ENCODE measurements at regions not wholly inside any gene's neighbourhood (a gene's known extent, or its start where the extent isn't known, plus 50 kb on each side); places are given as distances from the start of the nearest gene placed in this dataset.

DNA sequence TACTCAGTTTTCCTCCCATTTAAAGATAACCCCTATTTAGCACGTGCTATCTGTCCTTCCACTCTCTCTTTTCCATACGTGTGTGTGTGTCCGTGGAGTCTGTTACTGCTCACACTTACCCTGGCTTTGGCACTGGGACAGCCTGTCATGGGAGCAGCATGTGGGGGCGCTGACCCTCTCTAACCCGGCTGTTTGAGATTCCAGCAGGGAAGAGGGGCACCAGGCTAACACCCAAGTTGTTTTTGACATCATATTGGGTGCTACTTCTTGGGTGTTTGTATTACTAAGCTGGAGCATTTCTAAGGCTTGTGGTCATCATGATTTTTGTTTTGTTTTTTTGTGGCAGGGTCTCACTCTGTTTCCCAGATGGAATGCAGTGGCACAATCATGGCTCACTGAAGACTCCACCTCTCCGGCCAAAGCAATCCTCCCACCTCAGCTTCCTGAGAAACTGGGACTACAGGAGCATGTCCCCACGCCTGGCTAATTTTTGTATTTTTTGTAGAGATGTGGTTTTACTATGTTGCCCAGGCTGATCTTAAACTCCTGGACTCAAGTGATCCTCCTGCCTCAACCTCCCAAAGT, 56.9 kb upstream of the SIMC1 start:
- peak overlapping the region; percentile 39 to 64 (median 57) for H3K27ac ChIP-seq

DNA sequence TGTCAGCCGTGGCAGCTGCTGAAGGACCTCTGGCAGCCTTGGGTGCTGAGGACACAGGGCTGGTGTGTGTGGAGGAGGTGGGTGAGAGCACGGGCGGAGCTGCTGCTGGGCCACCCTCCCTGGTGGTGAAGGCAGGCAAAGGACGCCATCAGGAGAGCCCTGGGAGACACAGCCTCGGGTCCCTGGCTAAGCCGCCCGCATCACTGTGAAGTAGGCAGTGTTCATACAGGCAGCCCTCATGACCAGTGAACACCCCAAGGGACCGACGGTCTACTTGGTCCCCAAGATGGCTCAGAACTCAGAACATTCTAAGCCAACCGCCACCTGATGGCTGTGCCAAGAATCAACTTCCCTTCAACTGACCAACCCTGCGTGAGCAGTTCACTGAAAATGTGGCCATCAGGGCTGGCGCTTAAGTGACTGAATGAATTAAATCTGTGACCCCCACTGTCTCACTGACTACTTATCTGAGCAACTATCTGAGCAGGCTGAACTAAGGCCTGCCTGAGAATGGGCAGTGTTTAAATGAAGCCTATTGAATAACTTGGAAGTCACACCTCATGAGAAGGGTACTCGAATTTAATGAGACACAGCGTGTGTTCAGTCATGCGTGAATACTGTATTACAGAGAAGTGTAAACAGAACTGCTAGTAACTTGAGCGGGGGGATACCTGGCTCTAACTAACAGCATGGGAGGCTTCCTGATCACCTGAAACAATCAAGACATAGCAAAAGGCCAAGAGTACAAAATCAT, 54.7 kb upstream of the SIMC1 start:
- TF ChIP-seq POLR2A (IDR thresholded peaks at IDR 0.05): no peak
- TF ChIP-seq, protein P1, sequence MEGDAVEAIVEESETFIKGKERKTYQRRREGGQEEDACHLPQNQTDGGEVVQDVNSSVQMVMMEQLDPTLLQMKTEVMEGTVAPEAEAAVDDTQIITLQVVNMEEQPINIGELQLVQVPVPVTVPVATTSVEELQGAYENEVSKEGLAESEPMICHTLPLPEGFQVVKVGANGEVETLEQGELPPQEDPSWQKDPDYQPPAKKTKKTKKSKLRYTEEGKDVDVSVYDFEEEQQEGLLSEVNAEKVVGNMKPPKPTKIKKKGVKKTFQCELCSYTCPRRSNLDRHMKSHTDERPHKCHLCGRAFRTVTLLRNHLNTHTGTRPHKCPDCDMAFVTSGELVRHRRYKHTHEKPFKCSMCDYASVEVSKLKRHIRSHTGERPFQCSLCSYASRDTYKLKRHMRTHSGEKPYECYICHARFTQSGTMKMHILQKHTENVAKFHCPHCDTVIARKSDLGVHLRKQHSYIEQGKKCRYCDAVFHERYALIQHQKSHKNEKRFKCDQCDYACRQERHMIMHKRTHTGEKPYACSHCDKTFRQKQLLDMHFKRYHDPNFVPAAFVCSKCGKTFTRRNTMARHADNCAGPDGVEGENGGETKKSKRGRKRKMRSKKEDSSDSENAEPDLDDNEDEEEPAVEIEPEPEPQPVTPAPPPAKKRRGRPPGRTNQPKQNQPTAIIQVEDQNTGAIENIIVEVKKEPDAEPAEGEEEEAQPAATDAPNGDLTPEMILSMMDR (IDR thresholded peaks at IDR 0.05): no peak
- intact Hi-C loops (cut with DNase I): no loop called here
- Histone ChIP-seq H3K9me3 (no peaks in the 10 kb centered on the region), H3K27me3 (no peaks in the 10 kb centered on the region), H3K27ac (no peak overlapping the region), H3K4me1 (peaks cover 33% of the 10 kb centered on the region in 2 donors), H3K4me3 (replicated peaks in 1 of 3) (no peak overlapping the region), H3K36me3 (no peaks in the 10 kb centered on the region)
- DNase-seq: peak; percentile 25 to 34
- 53 to 59% methylated on average over 13 to 15 of the region's 16 CpGs for WGBS, 2 donors

More for the DNA sequence above, 56.9 kb upstream of the SIMC1 start:
- peak; percentile 82 to 84 for DNase-seq
- peaks cover 33% of the 10 kb centered on the region in 2 donors for H3K4me1 ChIP-seq
- H3K36me3 ChIP-seq: no peaks in the 10 kb centered on the region
- TF ChIP-seq, protein P1 (IDR thresholded peaks at IDR 0.05): no peak
- no peak for TF ChIP-seq POLR2A (IDR thresholded peaks at IDR 0.05)
- no peak overlapping the region for H3K4me3 ChIP-seq (replicated peaks in 1 of 3)
- intact Hi-C loops (cut with DNase I): no loop called here
- WGBS, 2 donors: 21 to 44% methylated on average over 7 of the region's 7 CpGs
- H3K9me3 ChIP-seq: no peaks in the 10 kb centered on the region
- H3K27me3 ChIP-seq: no peaks in the 10 kb centered on the region

DNA sequence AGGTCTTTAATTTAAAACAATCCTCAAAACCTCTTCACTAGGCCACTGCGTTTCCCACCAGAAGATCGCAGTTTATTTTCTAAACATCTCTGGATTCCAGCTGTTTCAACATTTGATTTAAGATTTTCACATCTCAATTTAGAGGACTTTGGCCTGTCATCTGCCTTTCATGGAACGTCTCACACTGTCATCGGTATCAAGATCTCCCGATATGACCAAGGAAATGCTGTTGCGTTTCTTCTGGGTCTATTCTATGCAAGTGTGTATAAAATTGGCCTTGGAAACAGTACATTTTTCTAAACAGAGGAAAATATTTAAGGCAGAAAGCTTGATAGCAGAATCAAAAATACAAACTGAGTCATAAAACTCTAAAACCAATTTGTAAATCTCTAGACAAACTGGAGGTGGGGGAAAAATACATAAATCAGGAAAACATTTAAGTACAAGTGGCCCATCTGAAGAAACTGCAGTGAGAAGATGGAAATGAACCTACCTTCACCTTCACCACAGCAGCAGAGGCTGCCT, 53.6 kb upstream of the SIMC1 start:
- TF ChIP-seq, protein P1 (IDR thresholded peaks at IDR 0.05): no peak
- TF ChIP-seq POLR2A (IDR thresholded peaks at IDR 0.05): no peak
- H3K4me1 ChIP-seq: peaks cover 33% of the 10 kb centered on the region in 2 donors
- intact Hi-C loops (cut with DNase I): no loop called here
- no peaks in the 10 kb centered on the region for H3K36me3 ChIP-seq
- WGBS, 2 donors: 79 to 94% methylated on average over 6 of the region's 6 CpGs
- DNase-seq: no peak
- no peak overlapping the region for H3K4me3 ChIP-seq (replicated peaks in 1 of 3)
- H3K27ac ChIP-seq: no peak overlapping the region
- H3K27me3 ChIP-seq: no peaks in the 10 kb centered on the region
- H3K9me3 ChIP-seq: no peaks in the 10 kb centered on the region

DNA sequence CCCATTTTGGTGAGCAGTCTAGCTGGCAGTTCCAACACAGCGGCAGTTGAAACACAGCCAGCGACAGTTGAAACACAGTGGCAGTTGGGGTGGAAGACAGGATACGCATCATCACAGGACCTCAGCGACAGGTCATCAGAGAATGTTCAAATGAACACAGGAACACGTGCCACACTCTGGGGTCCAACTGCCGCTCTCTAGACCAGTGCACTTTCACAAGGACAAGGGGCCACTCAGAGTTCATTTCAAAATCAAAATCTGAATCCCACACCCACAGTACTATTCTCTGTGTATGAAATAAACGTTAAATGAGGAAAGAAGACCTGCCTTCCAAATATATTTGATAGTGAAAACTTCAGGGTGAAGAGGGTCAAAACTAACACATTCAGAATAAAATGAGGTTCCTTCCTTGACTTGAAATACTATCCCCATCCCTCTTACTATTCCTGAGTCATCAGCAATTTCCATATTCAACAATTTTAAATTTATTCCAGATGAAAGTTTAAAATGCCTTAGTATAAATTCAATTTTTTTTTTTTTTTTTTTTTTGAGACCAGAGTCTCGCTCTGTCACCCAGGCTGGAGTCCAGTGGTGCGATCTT, 53.0 kb upstream of the SIMC1 start:
- WGBS, 2 donors: 73 to 84% methylated on average over 9 of the region's 9 CpGs
- intact Hi-C loops (cut with DNase I): no loop called here
- Histone ChIP-seq H3K27me3 (no peaks in the 10 kb centered on the region), H3K4me1 (peaks cover 27 to 28% of the 10 kb centered on the region in 2 donors), H3K36me3 (no peaks in the 10 kb centered on the region), H3K4me3 (replicated peaks in 1 of 3) (no peak overlapping the region), H3K9me3 (no peaks in the 10 kb centered on the region), H3K27ac (no peak overlapping the region)
- TF ChIP-seq POLR2A (IDR thresholded peaks at IDR 0.05): no peak
- TF ChIP-seq, protein P1 (IDR thresholded peaks at IDR 0.05): no peak
- DNase-seq: no peak

DNA sequence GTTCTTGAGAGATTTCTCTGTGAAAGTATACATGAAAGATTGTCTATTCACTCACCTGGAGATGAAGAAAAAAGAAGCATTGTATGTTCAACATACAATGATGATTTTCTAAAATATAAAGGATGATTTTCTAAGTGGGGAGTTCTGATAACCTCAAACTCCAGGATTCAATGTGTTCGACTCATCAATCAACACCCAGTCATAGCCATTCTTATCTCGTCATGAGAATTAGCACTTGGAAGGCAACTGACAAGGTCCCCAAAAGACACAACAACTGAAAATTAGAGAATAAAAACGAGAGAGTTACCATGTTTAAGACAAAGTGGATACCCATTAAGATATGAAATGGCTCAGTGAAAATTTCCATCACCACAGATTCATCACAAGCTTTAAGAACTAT, 52.1 kb upstream of the SIMC1 start:
- no peaks in the 10 kb centered on the region for H3K9me3 ChIP-seq
- TF ChIP-seq, protein P1 (IDR thresholded peaks at IDR 0.05): no peak
- no peak for TF ChIP-seq POLR2A (IDR thresholded peaks at IDR 0.05)
- WGBS, 2 donors: 84 to 90% methylated on average over 3 of the region's 3 CpGs
- peaks cover 18 to 19% of the 10 kb centered on the region in 2 donors for H3K4me1 ChIP-seq
- H3K36me3 ChIP-seq: no peaks in the 10 kb centered on the region
- no peak overlapping the region for H3K27ac ChIP-seq
- no peaks in the 10 kb centered on the region for H3K27me3 ChIP-seq
- no peak overlapping the region for H3K4me3 ChIP-seq (replicated peaks in 1 of 3)
- intact Hi-C loops (cut with DNase I): no loop called here
- no peak for DNase-seq
